Bronchial epithelial cell (primary cell): ENCODE measurements at regions not wholly inside any gene's neighbourhood (a gene's known extent, or its start where the extent isn't known, plus 50 kb on each side); places are given as distances from the start of the nearest gene placed in this dataset.
A peak's percentile ranks its signal among the peaks of the same experiment; 100 is the strongest.

Experiments
- DNase-seq: peaks from one replicate; pipeline ENCODE4 v3.0.0-alpha.2; 2010; ENCODE audit warnings: low read depth
- FAIRE-seq: peaks from 2 replicates; lab custom pipeline; 2011; peaks lifted over from hg19 to GRCh38; lab: Jason Lieb, UNC
- H3K27me3 ChIP-seq: 2 replicates; pipeline ENCODE4 v1.5.1; 2011; ENCODE audit warnings: low read length; ENCODE audit not compliant: control insufficient read depth, insufficient read depth
- H3K36me3 ChIP-seq: 2 replicates; pipeline ENCODE4 v1.5.1; 2011; ENCODE audit warnings: low read length; ENCODE audit not compliant: control insufficient read depth, insufficient read depth
- H3K4me3 ChIP-seq: 2 replicates; pipeline ENCODE4 v1.5.1; 2011; ENCODE audit warnings: mild to moderate bottlenecking, low read depth, low read length, control low read depth
- TF ChIP-seq, protein P1 (sequence below): IDR thresholded peaks from 2 replicates; pipeline ENCODE4 v1.5.1; 2011; ENCODE audit warnings: mild to moderate bottlenecking, moderate library complexity, low read length, control low read depth, inconsistent platforms; ENCODE audit not compliant: insufficient read depth, severe bottlenecking

DNA sequence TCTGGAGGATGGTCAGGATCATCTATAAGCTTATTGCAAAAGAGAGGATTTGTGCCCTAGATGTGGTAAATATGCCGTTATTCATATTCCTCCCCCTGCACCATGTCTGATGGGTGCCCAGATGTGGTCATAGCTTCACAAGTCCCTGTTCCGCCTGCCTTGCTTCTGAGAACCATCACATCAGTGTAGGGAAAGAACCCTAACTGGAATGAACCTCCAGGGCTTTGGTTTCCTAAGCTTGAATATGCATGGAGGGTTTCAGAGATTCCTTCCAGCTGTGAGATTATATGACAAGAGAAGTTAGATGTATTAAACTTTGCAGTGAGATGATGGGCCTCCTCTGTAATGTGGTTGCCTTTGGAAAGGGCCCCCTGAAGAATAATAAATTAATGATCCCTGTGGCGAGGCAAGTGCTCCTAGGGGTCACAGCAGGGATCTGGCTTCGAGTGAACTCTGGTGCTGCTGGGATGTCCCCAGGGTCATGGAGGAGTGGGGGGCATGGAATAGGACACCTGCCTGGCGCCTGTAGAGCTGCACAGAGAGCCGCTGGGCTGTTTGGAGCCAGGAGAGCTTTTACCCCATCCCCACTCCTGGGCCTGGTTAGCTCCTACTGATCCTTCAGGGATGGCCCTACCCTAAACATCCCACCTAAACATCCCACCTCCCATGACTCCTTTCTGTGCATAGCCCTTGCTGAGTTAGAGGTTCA lies 56.0 kb upstream of the IRS2 start:
- TF ChIP-seq, protein P1, sequence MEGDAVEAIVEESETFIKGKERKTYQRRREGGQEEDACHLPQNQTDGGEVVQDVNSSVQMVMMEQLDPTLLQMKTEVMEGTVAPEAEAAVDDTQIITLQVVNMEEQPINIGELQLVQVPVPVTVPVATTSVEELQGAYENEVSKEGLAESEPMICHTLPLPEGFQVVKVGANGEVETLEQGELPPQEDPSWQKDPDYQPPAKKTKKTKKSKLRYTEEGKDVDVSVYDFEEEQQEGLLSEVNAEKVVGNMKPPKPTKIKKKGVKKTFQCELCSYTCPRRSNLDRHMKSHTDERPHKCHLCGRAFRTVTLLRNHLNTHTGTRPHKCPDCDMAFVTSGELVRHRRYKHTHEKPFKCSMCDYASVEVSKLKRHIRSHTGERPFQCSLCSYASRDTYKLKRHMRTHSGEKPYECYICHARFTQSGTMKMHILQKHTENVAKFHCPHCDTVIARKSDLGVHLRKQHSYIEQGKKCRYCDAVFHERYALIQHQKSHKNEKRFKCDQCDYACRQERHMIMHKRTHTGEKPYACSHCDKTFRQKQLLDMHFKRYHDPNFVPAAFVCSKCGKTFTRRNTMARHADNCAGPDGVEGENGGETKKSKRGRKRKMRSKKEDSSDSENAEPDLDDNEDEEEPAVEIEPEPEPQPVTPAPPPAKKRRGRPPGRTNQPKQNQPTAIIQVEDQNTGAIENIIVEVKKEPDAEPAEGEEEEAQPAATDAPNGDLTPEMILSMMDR: no peak
- Histone ChIP-seq H3K36me3 (no peaks in the 10 kb centered on the region), H3K4me3 (no peak overlapping the region), H3K27me3 (no peaks in the 10 kb centered on the region)
- DNase-seq (no peak), FAIRE-seq (no peak)

DNA sequence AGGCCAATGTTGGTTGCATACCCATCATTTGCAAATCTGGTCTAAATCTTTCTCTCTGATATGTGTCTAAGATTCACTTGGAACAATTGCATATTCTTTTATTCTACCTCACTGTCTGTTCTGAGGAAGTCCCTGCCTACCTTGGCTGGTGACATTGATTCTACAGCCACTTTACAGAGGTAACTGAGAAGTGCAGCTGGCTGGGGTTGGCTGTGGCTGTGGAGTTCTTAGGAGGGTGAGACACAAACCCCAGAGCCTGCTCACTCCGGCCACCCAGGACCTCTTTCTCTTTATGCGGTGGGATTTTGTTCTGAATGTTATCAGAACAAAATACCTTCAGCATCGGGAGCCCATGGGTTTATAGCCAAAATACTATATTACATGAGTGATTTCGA lies 54.5 kb upstream of the IRS2 start:
- no peaks in the 10 kb centered on the region for H3K36me3 ChIP-seq
- TF ChIP-seq, protein P1: no peak
- H3K4me3 ChIP-seq: no peak overlapping the region
- DNase-seq (no peak), FAIRE-seq (no peak)
- no peaks in the 10 kb centered on the region for H3K27me3 ChIP-seq

DNA sequence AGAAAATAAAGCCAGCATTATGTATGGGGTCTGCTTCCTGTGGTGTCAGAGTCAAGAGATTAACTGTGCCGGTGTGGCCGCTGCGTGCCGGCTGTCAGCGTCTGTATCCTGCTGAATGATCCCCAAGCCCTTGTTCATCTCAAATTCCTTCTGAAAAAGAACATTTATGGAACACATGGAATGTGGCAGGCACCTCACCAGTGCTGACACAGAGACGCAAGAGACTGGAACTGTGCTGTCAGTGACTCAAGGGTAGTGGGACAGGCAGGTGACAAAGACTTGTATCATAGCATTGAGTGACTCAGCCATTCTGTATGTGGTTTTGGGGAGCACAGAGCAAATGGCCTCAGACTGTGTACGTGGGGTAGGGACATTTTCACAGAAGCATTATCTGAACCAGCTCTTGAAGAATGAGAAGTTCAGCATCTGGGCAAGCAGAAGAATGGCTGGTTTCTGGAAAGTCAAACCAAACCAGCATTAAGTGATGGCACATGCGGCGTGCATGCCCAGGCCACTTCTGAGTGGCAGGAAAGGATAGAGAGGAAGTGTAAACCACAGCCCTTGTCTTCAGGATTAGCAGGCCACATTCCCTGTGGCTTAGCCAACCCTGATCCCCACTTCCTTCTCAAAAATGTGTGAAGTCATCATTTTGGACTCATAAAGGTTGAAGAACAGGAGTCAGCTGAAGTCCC lies 54.0 kb upstream of the IRS2 start:
- H3K27me3 ChIP-seq: no peaks in the 10 kb centered on the region
- TF ChIP-seq, protein P1: no peak
- no peak overlapping the region for H3K4me3 ChIP-seq
- peak; percentile 93 for FAIRE-seq
- no peaks in the 10 kb centered on the region for H3K36me3 ChIP-seq
- DNase-seq: peak; percentile 78

DNA sequence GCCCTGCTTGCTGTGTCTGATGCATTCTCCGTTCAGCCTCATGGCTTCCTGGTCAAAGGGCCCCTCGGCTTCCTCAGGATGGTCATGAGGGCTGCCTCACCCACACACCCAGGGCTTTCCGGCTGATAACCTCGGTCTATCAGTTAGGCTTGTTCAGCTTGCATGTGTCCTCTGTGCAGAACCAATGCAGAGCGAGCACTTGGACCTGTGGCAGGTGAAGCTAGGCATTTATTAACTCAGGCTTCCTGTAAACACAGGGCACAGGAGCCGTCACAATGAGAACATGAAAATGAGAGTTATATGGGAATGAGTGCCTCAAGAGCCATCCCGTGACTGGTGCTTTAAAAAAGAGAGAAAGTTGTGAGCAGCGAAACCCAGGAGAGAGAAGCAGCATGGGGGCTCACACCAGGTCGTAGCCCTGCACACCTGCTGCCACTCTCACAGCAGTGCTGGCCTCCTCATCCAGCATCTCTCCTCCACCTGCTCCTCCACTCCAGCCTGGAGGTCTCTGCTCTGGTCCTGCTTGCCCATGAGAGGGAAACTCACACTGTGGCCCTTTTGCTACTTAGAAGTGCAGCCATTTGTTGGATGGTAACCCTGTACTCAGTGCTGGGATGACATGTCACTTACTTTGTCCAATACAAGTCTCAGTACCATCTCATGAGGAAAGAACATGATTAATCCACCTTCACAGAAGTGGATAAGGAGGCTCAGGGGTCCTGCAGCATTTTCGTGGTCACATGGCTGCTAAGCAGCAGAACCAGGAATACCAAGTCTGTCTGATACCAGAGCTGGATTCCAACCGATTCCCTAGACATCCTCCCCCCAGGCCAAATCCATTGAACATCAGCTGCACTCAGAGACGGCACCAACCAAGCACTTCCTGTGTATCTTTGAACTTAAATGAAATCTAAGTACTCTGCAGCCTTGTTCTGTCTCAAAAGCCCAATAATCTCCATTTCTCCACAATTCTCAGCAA lies 50.5 kb upstream of the IRS2 start:
- H3K27me3 ChIP-seq: no peaks in the 10 kb centered on the region
- FAIRE-seq (peak; percentile 84), DNase-seq (no peak)
- no peaks in the 10 kb centered on the region for H3K36me3 ChIP-seq
- TF ChIP-seq, protein P1: no peak
- H3K4me3 ChIP-seq: no peak overlapping the region
